Caco-2 (cell line): ENCODE measurements at regions not wholly inside any gene's neighbourhood (a gene's known extent, or its start where the extent isn't known, plus 50 kb on each side); places are given as distances from the start of the nearest gene placed in this dataset.

Experiments
- BruUV-seq: library from RNA; stranded (reverse); fragments of 400-500 nt; replicated peaks from 2 replicates; lab custom pipeline; 2021; lab: Mats Ljungman, UMichigan
- CTCF ChIA-PET: fragments of 300-600 bp; sonication (Branson Sonifier 250); formaldehyde crosslinking; loops from one replicate; lab custom pipeline; 2022; ENCODE audit warnings: antibody characterized with exemption; lab: Charles Lee
- POLR2A ChIA-PET: fragments of 300-600 bp; sonication (Branson Sonifier 250); formaldehyde crosslinking; loops from one replicate; lab custom pipeline; 2022; ENCODE audit warnings: antibody characterized with exemption; lab: Charles Lee
- DNase-seq, 2 experiments: peaks; one replicate each; pipeline versions ENCODE4 v3.0.0 to v3.0.0-alpha.2; 2020 to 2022
- H3K27me3 ChIP-seq: replicated peaks from 2 replicates; pipeline ENCODE4 v1.6.0; 2011; ENCODE audit warnings: low read length; ENCODE audit not compliant: control insufficient read depth, insufficient read depth
- H3K36me3 ChIP-seq: 2 replicates; pipeline ENCODE4 v1.5.1; 2011; ENCODE audit warnings: low read length; ENCODE audit not compliant: control insufficient read depth, insufficient read depth
- H3K4me1 ChIP-seq: fragments of 250-450 bp; sonication (Bioruptor Pico); 2 replicates; pipeline ENCODE4 v1.5.1; 2020; ENCODE audit warnings: mild to moderate bottlenecking
- H3K4me3 ChIP-seq: 2 replicates; pipeline ENCODE4 v1.5.1; 2011; ENCODE audit warnings: low read depth, mild to moderate bottlenecking, control low read depth, low read length
- H3K9me3 ChIP-seq: fragments of 250-450 bp; sonication (Bioruptor Pico); 2 replicates; pipeline ENCODE4 v1.5.1; 2020; ENCODE audit warnings: mild to moderate bottlenecking, moderate library complexity
- H3K27ac Mint-ChIP-seq: one replicate; pipeline ENCODE4 v1.8.0; 2022; ENCODE audit warnings: mixed read lengths; ENCODE audit not compliant: unreplicated experiment
- H3K27me3 Mint-ChIP-seq: one replicate; pipeline ENCODE4 v1.8.0; 2022; ENCODE audit warnings: mixed read lengths; ENCODE audit not compliant: insufficient read depth, unreplicated experiment
- H3K36me3 Mint-ChIP-seq: one replicate; pipeline ENCODE4 v1.8.0; 2022; ENCODE audit warnings: mild to moderate bottlenecking, mixed read lengths; ENCODE audit not compliant: insufficient read depth, unreplicated experiment
- H3K4me1 Mint-ChIP-seq: one replicate; pipeline ENCODE4 v1.8.0; 2022; ENCODE audit warnings: low read depth, mixed read lengths; ENCODE audit not compliant: unreplicated experiment
- H3K4me3 Mint-ChIP-seq: one replicate; pipeline ENCODE4 v1.8.0; 2022; ENCODE audit warnings: mild to moderate bottlenecking, moderate library complexity, mixed read lengths; ENCODE audit not compliant: unreplicated experiment
- H3K9me3 Mint-ChIP-seq: one replicate; pipeline ENCODE4 v1.8.0; 2022; ENCODE audit warnings: mixed read lengths; ENCODE audit not compliant: unreplicated experiment
- intact Hi-C: fragments of 100-400 bp; cut with micrococcal nuclease; formaldehyde crosslinking; loops from one replicate; pipeline ENCODE4 v1.10.0; 2022; ENCODE audit not compliant: unreplicated experiment
- TF ChIP-seq, protein P1 (sequence below), 2 experiments: fragments of 200-600 bp in 1 of 2; IDR thresholded peaks; 1 replicate in 1 of 2; 2 replicates in 1 of 2; pipeline versions ENCODE4 v1.5.1 to v1.8.0; 2011 to 2022; ENCODE audit warnings: antibody characterized with exemption in 1 of 2, control low read depth in 1 of 2, inconsistent platforms in 1 of 2, low read depth in 1 of 2, low read length in 1 of 2, mild to moderate bottlenecking in 1 of 2, moderate library complexity in 1 of 2; ENCODE audit not compliant: insufficient read depth in 1 of 2, severe bottlenecking in 1 of 2, unreplicated experiment in 1 of 2

DNA sequence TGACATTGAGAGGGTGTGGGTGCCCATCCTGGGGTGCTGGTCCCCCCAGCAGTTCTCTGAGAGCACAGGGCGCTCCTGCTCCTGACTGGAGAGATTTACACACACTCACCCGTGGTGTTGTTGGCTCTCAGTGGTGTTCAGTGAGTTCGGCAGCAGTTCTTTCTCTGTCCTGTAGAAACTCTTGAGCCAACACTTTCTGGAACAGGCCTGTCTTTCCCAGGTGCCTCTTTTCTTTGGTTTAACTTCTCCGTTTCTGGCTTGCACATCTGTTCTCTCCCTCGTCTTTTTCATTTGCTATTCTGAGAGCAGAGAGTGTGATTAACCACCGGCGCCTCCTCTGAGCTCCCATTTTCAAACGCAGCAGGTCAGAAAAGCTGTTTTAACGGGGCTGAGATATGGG lies 284.5 kb downstream of the IRX2 start:
- no peaks in the 10 kb centered on the region for H3K4me1 ChIP-seq
- ChIA-PET CTCF (no interaction called here), POLR2A (no interaction called here)
- H3K36me3 ChIP-seq = no peaks in the 10 kb centered on the region
- Mint-ChIP-seq H3K36me3 (no peaks in the 10 kb centered on the region), H3K9me3 (no peaks in the 10 kb centered on the region), H3K4me3 (no peak overlapping the region), H3K27me3 (peaks cover 18% of the 10 kb centered on the region), H3K27ac (no peak overlapping the region), H3K4me1 (no peaks in the 10 kb centered on the region)
- intact Hi-C loops = no loop called here
- H3K9me3 ChIP-seq = no peaks in the 10 kb centered on the region
- no peak for DNase-seq
- BruUV-seq = no TSS peak
- H3K4me3 ChIP-seq = no peak overlapping the region
- TF ChIP-seq, protein P1, sequence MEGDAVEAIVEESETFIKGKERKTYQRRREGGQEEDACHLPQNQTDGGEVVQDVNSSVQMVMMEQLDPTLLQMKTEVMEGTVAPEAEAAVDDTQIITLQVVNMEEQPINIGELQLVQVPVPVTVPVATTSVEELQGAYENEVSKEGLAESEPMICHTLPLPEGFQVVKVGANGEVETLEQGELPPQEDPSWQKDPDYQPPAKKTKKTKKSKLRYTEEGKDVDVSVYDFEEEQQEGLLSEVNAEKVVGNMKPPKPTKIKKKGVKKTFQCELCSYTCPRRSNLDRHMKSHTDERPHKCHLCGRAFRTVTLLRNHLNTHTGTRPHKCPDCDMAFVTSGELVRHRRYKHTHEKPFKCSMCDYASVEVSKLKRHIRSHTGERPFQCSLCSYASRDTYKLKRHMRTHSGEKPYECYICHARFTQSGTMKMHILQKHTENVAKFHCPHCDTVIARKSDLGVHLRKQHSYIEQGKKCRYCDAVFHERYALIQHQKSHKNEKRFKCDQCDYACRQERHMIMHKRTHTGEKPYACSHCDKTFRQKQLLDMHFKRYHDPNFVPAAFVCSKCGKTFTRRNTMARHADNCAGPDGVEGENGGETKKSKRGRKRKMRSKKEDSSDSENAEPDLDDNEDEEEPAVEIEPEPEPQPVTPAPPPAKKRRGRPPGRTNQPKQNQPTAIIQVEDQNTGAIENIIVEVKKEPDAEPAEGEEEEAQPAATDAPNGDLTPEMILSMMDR (IDR thresholded peaks at IDR 0.05; ENCODE audit: insufficient read depth in 1 of 2, low read depth in 1 of 2, low read length in 1 of 2, severe bottlenecking in 1 of 2, unreplicated experiment in 1 of 2) = no peak
- H3K27me3 ChIP-seq = no peaks in the 10 kb centered on the region

DNA sequence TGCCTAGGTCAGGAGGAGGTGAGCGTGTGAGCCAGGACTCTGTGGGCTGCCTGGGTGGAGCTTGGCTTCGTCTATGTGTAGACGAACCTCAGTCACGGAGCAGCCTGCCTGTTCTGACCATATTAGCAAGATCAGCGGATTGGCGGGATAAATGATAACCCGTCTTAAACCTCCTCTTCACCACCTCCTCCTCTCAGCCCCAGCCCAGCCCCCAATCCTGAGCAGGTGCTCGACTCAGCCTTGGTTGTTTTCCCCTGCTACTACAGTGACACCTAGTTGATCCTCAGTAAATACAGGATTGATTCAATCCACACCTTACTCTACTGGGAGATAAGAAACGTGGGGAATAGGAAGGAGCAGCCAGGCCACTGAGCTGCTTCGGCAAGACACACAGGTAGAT lies 286.1 kb downstream of the IRX2 start:
- Mint-ChIP-seq H3K4me1 (no peaks in the 10 kb centered on the region), H3K36me3 (no peaks in the 10 kb centered on the region), H3K27ac (no peak overlapping the region), H3K27me3 (peaks cover 26% of the 10 kb centered on the region), H3K9me3 (no peaks in the 10 kb centered on the region), H3K4me3 (no peak overlapping the region)
- no TSS peak for BruUV-seq
- intact Hi-C loops = no loop called here
- DNase-seq = no peak
- Histone ChIP-seq H3K36me3 (no peaks in the 10 kb centered on the region), H3K4me3 (no peak overlapping the region), H3K27me3 (no peaks in the 10 kb centered on the region), H3K4me1 (no peaks in the 10 kb centered on the region), H3K9me3 (no peaks in the 10 kb centered on the region)
- CTCF ChIA-PET = no interaction called here
- POLR2A ChIA-PET = no interaction called here
- TF ChIP-seq, protein P1 (IDR thresholded peaks at IDR 0.05; ENCODE audit: insufficient read depth in 1 of 2, low read depth in 1 of 2, low read length in 1 of 2, severe bottlenecking in 1 of 2, unreplicated experiment in 1 of 2) = no peak

DNA sequence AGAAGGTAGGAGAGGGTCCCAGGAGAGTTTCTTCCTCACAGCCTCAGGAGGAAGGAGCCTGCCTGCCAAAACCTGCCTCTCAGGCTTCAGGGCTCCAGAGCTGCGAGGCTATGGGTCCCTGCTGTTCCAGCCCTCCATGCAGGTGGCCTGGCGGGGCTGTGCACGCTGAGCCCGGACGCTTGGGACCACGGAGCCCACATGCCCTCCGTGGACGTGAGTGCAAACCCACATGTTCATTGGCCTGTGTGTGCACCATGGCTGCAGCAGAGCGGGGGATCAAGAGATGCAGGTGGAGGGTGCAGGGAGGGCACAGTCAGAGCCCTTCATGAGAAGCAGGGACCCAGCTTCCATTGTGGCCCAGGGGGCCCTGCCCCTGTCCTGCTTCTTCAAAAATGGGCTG lies 287.3 kb downstream of the IRX2 start:
- Histone ChIP-seq H3K27me3 (no peaks in the 10 kb centered on the region), H3K36me3 (no peaks in the 10 kb centered on the region), H3K9me3 (no peaks in the 10 kb centered on the region), H3K4me3 (no peak overlapping the region), H3K4me1 (no peaks in the 10 kb centered on the region)
- H3K4me1 Mint-ChIP-seq = no peaks in the 10 kb centered on the region
- no peak for DNase-seq
- H3K27ac Mint-ChIP-seq = no peak overlapping the region
- intact Hi-C loops = no loop called here
- BruUV-seq = no TSS peak
- no peaks in the 10 kb centered on the region for H3K9me3 Mint-ChIP-seq
- TF ChIP-seq, protein P1 (IDR thresholded peaks at IDR 0.05; ENCODE audit: insufficient read depth in 1 of 2, low read depth in 1 of 2, low read length in 1 of 2, severe bottlenecking in 1 of 2, unreplicated experiment in 1 of 2) = no peak
- H3K27me3 Mint-ChIP-seq = peaks cover 29% of the 10 kb centered on the region
- POLR2A ChIA-PET = no interaction called here
- no peak overlapping the region for H3K4me3 Mint-ChIP-seq
- CTCF ChIA-PET = no interaction called here
- H3K36me3 Mint-ChIP-seq = no peaks in the 10 kb centered on the region
